HG02642 (cell line): ENCODE measurements at regions not wholly inside any gene's neighbourhood (a gene's known extent, or its start where the extent isn't known, plus 50 kb on each side); places are given as distances from the start of the nearest gene placed in this dataset.

ENCODE experiments used
- ATAC-seq: cut with Tn5 transposase; IDR thresholded peaks from one replicate; pipeline ENCODE4 v1.9.1; 2021; ENCODE audit warnings: mild to moderate bottlenecking; ENCODE audit not compliant: unreplicated experiment, poor library complexity

DNA sequence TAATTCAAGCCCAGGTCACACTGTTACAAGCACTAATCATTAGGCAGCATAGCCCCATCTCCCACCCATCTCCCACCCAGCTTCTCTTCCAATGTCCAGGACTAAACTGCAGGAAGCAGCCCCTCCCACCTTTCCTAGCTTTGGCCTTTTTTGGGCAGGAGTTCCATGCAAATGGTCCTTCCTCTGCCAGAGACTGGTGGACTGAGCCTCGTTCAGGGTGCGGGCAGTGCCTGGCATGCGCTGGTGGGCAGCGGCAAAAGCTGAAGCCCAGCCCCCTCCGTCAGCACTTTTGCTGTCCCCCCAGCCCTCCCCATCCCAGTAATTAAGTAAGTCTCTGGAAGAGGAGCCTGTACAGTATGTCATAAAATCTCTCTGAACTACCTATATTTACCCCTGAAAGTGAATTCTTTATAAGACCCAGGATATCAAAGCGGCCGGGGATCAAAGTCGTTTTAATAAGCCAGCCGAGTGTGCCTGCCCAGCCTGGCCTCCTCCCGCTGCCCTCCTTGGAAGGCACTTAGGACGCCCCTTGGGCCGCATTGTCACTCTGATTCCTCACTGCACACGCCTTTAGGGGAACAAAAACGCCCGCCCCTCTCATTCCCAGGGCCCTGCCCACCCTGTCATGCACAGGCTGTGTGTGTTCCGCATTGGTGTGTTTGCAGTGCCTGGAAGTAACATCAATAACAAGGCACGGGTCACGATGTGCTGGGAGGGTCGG lies 109.9 kb downstream of the IRX5 start:
- ATAC-seq = no peak

- ATAC-seq = no peak
These were observed 111.0 kb downstream of the IRX5 start for GRCh38 chr16:55041540-55042234.

DNA sequence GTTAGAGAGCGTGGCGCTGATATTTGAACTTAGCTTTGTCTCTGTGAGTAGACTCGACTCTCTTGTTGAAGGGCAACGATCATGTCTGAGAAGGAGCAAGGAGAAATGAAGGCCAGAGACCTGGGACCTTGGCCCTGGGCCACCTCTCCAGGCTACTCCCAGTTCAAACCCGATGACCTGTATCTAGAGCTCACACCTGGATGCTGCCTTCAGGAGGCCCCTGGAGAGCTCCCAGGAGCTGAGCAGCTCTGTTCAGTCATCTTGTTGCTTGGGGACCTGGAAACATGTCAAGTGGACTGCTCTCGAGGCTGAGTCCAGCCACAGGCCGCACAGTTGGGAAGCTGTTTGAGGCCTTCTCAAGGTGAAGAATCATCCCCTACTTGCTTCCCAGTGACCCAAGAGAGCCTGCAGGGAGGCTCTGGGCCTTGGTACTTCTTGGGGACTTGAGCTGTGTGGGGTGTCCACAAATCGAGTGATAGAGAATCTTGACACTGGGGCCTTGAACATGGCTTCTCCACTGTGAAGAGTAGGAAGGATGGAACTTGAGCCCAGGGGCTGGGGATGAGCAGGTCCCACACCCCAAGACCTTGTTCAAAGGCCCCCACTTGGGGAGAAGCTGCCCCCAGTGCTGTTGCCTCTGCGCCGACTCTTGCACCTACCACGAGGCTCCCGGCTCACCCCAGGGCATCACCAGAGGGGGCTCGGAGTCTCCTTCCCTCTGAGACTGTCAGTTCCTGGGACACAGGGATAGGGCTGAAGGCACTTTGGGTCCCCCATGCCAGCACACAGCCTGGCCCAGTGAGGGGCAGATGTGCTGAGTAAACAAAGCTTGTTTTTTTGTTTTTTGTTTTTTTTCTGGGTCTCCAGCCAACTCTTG lies 112.1 kb downstream of the IRX5 start:
- no peak for ATAC-seq

- no peak for ATAC-seq
These were observed 112.8 kb downstream of the IRX5 start for GRCh38 chr16:55043499-55043898.

GRCh38 chr16:55044201-55044975 lies 113.7 kb downstream of the IRX5 start:
- ATAC-seq = no peak

- ATAC-seq = no peak
These were observed 114.7 kb downstream of the IRX5 start for GRCh38 chr16:55045329-55045728.

DNA sequence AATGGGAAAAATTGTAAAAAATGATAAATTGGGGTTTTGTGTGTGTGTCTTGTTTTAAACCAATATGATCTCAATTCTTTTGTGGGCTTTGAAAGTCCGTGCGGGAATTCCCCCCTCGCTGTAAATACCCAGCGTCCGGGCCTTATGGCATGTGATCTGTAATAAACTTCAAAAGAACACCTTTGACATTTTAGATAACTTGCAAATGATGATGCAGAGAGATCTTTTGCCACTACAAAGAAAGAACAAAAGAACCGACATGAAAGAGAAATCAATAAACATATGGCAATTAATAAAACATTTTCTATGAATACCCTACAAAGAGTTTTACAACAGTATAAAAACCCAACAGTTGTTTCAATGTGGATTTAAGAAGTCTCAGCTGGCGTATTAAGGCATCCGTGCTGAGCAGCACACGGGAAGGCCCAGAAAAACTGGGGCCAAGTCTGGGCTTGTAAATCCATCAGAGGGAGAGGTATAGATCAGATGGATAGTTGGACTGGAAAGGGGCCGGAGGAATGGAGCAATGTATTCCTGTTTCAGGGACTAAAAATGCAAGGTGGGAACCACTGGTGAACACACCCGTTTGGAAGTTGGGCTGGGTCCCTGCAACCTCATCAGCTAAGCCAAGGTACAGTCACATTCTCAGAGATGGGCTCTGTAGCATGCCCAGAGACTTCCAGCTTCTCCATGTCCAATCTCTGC lies 115.2 kb downstream of the IRX5 start:
- ATAC-seq = no peak

DNA sequence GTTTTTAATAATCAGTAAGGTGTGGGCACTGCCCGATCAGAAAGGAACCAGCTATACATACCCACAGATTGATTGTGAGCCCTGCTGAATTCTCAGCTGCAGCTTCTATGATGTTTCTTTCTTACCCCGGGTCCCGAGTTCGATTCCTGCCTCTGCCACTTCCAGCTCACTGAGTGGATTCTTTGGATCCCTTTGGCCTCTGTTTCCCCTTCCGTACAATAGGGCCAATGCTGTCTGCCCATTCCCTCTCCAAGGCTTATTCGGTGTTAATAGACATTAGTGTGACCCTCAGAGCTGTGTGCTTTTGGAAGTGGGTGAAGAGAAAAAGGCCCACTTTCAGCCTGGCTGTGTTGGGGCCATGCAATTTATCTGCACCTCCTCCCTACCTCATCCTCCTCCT lies 115.8 kb downstream of the IRX5 start:
- ATAC-seq = no peak

DNA sequence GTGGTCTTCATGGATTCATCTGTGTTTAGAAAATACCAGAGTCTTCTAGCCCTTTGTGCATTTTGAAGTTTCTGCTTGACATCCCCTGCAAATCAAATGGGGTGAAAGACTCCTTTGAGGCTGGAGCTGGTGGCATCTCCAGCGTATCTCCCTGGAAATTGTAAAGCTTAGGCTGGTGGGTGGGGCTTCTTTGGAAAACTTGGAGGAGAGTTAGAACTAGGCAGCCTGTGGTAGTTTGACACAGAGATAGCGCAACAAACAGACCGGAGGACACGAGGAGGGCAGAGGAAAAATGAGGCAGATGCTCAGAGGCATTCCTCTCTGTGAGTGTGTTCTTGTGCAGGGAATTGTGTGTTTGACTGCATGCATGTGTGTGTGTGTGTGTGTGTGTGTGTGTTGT lies 116.3 kb downstream of the IRX5 start:
- no peak for ATAC-seq

DNA sequence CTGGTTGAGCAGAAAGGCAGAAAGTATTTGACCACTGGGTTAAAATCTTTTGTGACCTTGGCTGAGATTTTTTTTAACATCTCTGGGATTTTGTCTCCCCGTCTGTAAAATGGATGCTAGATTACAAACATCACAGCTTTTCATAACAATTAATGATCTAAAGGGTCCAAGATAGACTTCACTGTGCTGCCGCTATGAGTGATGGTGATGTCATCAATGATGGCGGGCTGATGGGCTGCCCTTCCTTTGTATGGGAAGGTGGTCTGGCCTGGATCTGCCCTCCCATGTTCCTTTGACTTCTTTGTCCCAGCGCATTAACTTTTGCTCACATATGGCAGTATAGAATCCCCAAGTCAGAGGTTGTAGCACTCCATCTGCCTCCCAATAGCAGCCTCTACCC lies 116.7 kb downstream of the IRX5 start:
- no peak for ATAC-seq

GRCh38 chr16:55047903-55048497 lies 117.3 kb downstream of the IRX5 start:
- no peak for ATAC-seq

- no peak for ATAC-seq
These were observed 118.1 kb downstream of the IRX5 start for GRCh38 chr16:55048745-55049144.

- ATAC-seq = no peak
These were observed 121.1 kb downstream of the IRX5 start for GRCh38 chr16:55051571-55052347.

GRCh38 chr16:55052348-55052734 lies 121.7 kb downstream of the IRX5 start:
- ATAC-seq = no peak

DNA sequence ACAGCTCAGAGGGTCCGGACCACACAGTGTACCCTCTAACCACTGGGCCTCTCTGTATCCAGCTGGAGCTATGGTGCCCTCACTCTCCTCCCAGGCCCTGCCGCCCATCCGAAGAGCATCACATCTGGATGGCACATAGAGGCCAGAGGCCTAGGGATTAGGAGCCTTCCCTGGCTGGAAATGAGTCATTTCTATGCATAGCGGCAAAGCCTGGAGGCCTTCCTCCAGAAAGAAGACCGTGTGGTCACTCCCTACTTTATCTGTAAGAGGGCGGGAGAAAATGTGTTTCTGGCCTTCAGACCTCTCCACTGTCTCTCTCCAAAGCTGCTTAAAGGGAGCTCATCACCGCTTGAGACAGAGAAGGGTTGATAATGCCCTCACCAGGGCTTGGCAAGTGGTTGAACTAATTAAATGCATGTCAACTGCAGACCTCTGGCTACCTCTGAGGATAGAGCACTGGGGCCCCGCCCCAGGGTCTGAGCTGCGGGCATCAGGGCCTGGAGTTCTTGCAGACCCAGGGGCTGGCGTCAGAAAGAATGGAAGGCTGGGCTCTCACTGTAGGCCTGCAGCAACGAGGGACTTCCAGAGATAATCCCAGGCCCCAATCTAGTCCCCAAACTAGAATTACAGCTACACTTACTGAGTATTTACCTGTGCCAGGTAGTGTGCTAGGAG lies 122.2 kb downstream of the IRX5 start:
- no peak for ATAC-seq

DNA sequence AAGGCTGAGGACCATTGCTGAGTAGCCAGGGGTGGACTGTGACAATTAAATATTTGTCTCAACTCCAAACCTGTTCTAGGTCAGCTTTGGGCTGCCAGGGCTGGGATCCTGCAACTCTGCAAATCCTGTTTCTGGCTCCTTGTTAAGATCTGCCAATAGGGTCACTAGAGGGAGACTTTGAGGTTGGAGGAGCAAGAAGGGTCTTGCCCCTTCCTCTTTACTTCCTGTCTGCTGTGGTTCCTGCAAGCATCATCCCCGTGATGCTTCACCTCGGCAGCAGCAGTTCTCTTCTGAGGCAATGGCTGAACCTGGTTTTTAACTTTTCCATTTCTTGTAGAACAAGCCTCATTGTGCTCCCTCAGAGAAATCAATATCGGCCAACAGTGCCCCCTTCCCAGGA lies 124.6 kb downstream of the IRX5 start:
- no peak for ATAC-seq

- no peak for ATAC-seq
These were observed 126.1 kb downstream of the IRX5 start for GRCh38 chr16:55056585-55057401.
